Kidney (tissue), 13 donors: ENCODE measurements at regions not wholly inside any gene's neighbourhood (a gene's known extent, or its start where the extent isn't known, plus 50 kb on each side); places are given as distances from the start of the nearest gene placed in this dataset.
"Not testable (repeated sequence)": the region's sequence is repeated elsewhere in the genome, so short reads cannot be mapped to it uniquely, and the experiment has no call there.

Experiments
- DNase-seq, 5 donors: peaks; one replicate each; pipeline ENCODE4 v3.0.0-alpha.2; 2013 to 2020
- FAIRE-seq: peaks from 2 replicates; lab custom pipeline; 2012; peaks lifted over from hg19 to GRCh38; lab: Jason Lieb, UNC
- H3K27ac ChIP-seq, 2 donors: one replicate each; pipeline ENCODE4 v1.7.0; 2013; ENCODE audit warnings: low read depth in 2 of 2, low read length in 2 of 2, inconsistent platforms in 1 of 2
- H3K27me3 ChIP-seq: one replicate; pipeline ENCODE4 v1.7.1; 2013; ENCODE audit warnings: low read length, inconsistent platforms; ENCODE audit not compliant: control insufficient read depth, insufficient read depth
- H3K36me3 ChIP-seq, 3 donors: one replicate each; pipeline versions ENCODE4 v1.7.0 to v1.7.1; 2013; ENCODE audit warnings: low read length in 3 of 3, control low read depth in 1 of 3, inconsistent platforms in 1 of 3; ENCODE audit not compliant: insufficient read depth in 3 of 3, control insufficient read depth in 2 of 3
- H3K4me1 ChIP-seq, 3 donors: one replicate each; pipeline versions ENCODE4 v1.7.0 to v1.7.1; 2013; ENCODE audit warnings: low read length in 3 of 3, inconsistent platforms in 1 of 3, low read depth in 1 of 3; ENCODE audit not compliant: control insufficient read depth in 2 of 3, insufficient read depth in 2 of 3
- H3K4me3 ChIP-seq, 3 donors: one replicate each; pipeline versions ENCODE4 v1.7.0 to v1.8.1; 2013; ENCODE audit warnings: low read length in 3 of 3, control low read depth in 1 of 3, inconsistent platforms in 1 of 3
- H3K9ac ChIP-seq, 3 donors: one replicate each; pipeline versions ENCODE4 v1.7.0 to v1.7.1; 2013; ENCODE audit warnings: low read length in 3 of 3, control low read depth in 1 of 3, inconsistent platforms in 1 of 3
- H3K9me3 ChIP-seq, 3 donors: one replicate each; pipeline versions ENCODE4 v1.7.0 to v1.7.1; 2013; ENCODE audit warnings: low read length in 3 of 3, control low read depth in 1 of 3, inconsistent platforms in 1 of 3; ENCODE audit not compliant: control insufficient read depth in 2 of 3, insufficient read depth in 1 of 3
- intact Hi-C: fragments of 100-400 bp; cut with DNase I; formaldehyde crosslinking; loops from one replicate; pipeline ENCODE4 v1.11.1; 2022
- TF ChIP-seq, protein P1 (sequence below): IDR thresholded peaks from 3 replicates; pipeline ENCODE4 v1.5.1; 2012; ENCODE audit warnings: mild to moderate bottlenecking, moderate library complexity, borderline replicate concordance; ENCODE audit not compliant: insufficient read depth; ENCODE audit errors: extremely low read depth
- donor health status: control.
- donor health status: control.
- donor health status: control.
- donor health status: control.
- donor health status: control.
- donor health status: DM: yes; HTN: yes; CAD: no.
- donor health status: Normal renal cell carcinoma (clear cell type).

DNA sequence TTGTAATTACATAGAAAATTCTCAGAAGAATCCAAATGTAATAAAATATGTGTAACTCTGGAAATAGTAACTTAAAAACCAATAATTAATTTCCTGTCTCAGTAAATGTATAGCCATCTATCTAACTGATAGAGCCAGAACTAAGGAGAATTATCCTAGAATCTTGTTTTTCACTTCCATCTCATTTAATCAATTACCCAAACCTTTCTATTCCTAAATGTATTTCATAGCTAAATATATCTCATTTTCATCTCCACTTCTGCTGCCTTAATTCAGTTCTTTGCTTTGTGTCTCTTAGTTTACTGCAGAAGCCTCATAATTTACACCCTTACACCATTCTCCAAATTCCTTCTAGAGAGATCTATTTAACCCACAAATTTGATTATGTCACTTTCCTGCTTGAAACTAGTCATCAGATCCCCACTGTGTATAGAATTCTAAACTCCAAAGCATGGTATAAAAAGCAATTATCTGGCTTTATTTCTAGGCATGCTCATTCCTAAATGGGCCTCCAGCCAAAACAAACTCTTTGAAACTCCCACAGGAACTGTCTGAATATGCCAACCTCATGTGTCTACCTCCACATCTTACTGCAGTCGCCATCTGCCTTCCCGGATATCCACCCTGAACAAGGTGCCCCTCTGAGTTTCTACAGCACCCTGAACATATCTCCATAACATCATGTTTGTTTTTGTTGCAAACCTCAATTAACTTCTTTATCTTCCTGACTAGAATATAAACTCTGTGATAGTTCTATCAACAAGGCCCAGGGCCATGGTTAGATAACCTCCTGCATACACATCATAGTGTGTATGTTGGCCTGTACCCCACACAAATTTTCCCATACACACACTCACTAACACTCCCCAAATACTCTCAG is 70.5 kb upstream of the ADTRP start:
- DNase-seq = peak in 1 of 5 donors; percentile 60
- intact Hi-C loops = no loop called here
- TF ChIP-seq, protein P1, sequence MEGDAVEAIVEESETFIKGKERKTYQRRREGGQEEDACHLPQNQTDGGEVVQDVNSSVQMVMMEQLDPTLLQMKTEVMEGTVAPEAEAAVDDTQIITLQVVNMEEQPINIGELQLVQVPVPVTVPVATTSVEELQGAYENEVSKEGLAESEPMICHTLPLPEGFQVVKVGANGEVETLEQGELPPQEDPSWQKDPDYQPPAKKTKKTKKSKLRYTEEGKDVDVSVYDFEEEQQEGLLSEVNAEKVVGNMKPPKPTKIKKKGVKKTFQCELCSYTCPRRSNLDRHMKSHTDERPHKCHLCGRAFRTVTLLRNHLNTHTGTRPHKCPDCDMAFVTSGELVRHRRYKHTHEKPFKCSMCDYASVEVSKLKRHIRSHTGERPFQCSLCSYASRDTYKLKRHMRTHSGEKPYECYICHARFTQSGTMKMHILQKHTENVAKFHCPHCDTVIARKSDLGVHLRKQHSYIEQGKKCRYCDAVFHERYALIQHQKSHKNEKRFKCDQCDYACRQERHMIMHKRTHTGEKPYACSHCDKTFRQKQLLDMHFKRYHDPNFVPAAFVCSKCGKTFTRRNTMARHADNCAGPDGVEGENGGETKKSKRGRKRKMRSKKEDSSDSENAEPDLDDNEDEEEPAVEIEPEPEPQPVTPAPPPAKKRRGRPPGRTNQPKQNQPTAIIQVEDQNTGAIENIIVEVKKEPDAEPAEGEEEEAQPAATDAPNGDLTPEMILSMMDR = no peak
- no peaks in the 10 kb centered on the region for H3K36me3 ChIP-seq
- no peak overlapping the region for H3K4me3 ChIP-seq
- no peak overlapping the region for H3K9ac ChIP-seq
- no peak for FAIRE-seq
- no peaks in the 10 kb centered on the region for H3K4me1 ChIP-seq
- no peak overlapping the region for H3K27ac ChIP-seq
- no peaks in the 10 kb centered on the region for H3K9me3 ChIP-seq
- H3K27me3 ChIP-seq = no peaks in the 10 kb centered on the region

DNA sequence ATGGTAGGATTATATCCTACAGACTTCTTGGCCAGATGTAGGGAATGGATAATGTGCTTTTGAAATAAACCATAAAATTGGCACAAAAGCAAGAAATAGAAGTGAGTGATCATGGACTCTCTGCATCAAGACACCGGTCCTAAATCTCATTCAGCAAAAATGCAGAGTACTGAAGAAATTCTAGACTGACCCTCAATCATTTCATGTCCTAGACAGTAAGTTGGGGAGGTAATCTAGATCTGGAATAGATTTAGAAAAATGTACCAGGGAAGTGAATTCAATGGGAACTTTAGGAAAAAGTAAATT is 69.7 kb upstream of the ADTRP start:
- TF ChIP-seq, protein P1 = no peak
- no peak for FAIRE-seq

DNA sequence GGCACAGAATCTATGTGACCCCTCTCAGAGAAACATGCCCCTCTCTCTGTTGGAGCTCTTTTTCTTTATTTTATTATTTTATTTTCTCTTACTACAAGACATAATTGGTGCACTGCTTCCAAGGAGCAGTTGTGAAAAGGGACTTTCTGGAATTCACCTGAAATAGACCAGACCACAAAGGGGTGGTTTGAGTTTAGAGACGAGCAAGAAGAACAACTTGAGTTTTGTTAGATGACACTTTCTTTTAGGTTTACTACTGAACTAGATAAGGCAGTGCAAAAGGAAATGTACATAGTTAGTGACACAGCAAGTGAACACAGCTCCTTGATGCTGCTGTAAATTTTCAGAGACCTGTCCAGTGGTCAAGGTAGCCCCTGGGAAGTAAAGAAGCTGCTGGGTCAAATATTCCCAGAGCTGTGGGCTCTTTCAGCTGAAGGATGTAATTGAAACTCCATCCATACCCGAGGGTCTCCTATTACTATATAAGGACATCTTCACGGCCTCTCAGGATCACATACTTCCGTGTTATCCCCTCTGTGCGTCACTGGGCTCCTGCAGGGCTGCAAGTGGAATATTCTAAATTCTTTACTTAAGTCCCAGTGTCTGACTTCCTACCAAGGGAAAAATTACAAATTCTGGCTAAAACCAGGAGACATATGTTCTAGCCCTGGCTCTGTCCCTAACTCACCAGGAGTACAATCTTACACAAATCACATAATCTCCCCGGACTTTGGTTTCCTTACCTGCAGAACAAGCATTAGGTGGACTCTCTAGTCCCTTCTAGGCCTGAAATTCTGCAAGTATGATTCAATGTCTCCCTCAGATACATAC is 69.1 kb upstream of the ADTRP start:
- TF ChIP-seq, protein P1 = no peak
- Histone ChIP-seq H3K9ac (no peak overlapping the region), H3K4me3 (no peak overlapping the region), H3K27me3 (no peaks in the 10 kb centered on the region), H3K36me3 (no peaks in the 10 kb centered on the region), H3K4me1 (no peaks in the 10 kb centered on the region), H3K27ac (no peak overlapping the region), H3K9me3 (no peaks in the 10 kb centered on the region)
- FAIRE-seq = no peak
- intact Hi-C loops = no loop called here
- peak in 3 of 5 donors; percentile 31 to 57 (median 48) for DNase-seq

More for the DNA sequence above, 69.7 kb upstream of the ADTRP start:
- no peaks in the 10 kb centered on the region for H3K36me3 ChIP-seq
- no peaks in the 10 kb centered on the region for H3K4me1 ChIP-seq
- DNase-seq = no peak
- H3K27me3 ChIP-seq = no peaks in the 10 kb centered on the region
- H3K9ac ChIP-seq = no peak overlapping the region
- no peak overlapping the region for H3K27ac ChIP-seq
- intact Hi-C loops = no loop called here
- no peaks in the 10 kb centered on the region for H3K9me3 ChIP-seq
- no peak overlapping the region for H3K4me3 ChIP-seq

DNA sequence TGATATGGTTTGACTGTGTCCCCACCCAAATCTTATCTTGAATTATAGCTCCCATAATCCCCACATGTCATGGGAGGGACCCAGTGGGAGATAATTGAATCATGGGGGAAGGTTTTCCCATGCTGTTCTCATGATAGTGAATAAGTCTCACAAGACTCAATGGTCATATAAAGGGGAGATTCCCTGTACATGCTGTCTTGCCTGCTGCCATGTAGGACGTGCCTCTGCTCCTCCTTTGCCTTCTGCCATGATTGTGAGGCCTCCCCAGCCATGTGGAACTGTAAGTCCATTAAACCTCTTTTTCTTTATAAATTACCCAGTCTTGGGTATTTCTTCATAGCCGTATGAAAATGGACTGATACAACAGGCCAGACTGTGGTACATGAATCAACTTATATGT is 68.5 kb upstream of the ADTRP start:
- H3K4me1 ChIP-seq, FAIRE-seq, H3K27me3 ChIP-seq, DNase-seq, H3K27ac ChIP-seq, H3K4me3 ChIP-seq, H3K36me3 ChIP-seq, H3K9ac ChIP-seq, intact Hi-C loops, H3K9me3 ChIP-seq: not testable (repeated sequence)
